SK-N-SH (cell line): ENCODE measurements at regions not wholly inside any gene's neighbourhood (a gene's known extent, or its start where the extent isn't known, plus 50 kb on each side); places are given as distances from the start of the nearest gene placed in this dataset.

Source experiments
- CTCF ChIP-seq: fragments of 200-600 bp; sonication (generic); IDR thresholded peaks from 2 replicates; pipeline ENCODE4 v1.6.1; 2017; ENCODE audit warnings: antibody characterized with exemption, mild to moderate bottlenecking, moderate library complexity
- EP300 ChIP-seq, 2 experiments: IDR thresholded peaks; 2 replicates each; pipeline versions ENCODE4 v1.4.0 to v1.6.1; 2012; ENCODE audit warnings: borderline replicate concordance in 1 of 2, low read depth in 1 of 2, low read length in 1 of 2
- FOXJ3 ChIP-seq: sonication (generic); formaldehyde crosslinking; IDR thresholded peaks from 2 replicates; pipeline ENCODE4 v1.5.1; 2020; ENCODE audit warnings: mild to moderate bottlenecking, missing genetic modification reagents
- GABPA ChIP-seq: IDR thresholded peaks from 2 replicates; pipeline ENCODE4 v1.4.0; 2012; ENCODE audit warnings: low read depth, mild to moderate bottlenecking
- NRF1 ChIP-seq: IDR thresholded peaks from 2 replicates; pipeline ENCODE4 v1.6.1; 2012; ENCODE audit warnings: low read depth, mild to moderate bottlenecking, low read length
- POLR2AphosphoS5 ChIP-seq: IDR thresholded peaks from 2 replicates; pipeline ENCODE4 v1.6.1; 2012; ENCODE audit warnings: low read depth, low read length
- RAD21 ChIP-seq: IDR thresholded peaks from 2 replicates; pipeline ENCODE4 v1.6.1; 2012; ENCODE audit warnings: mild to moderate bottlenecking, low read length
- SIN3A ChIP-seq: IDR thresholded peaks from 2 replicates; pipeline ENCODE4 v1.6.1; 2012; ENCODE audit warnings: low read depth, mild to moderate bottlenecking, low read length, moderate library complexity, borderline replicate concordance
- SMC3 ChIP-seq: IDR thresholded peaks from 2 replicates; pipeline ENCODE4 v1.6.1; 2012; ENCODE audit warnings: low read depth, low read length, improper control_type of control experiment
- USF2 ChIP-seq: fragments of 150-350 bp; IDR thresholded peaks from 2 replicates; pipeline ENCODE4 v1.6.1; 2017; ENCODE audit warnings: antibody characterized with exemption, low read length, low read depth, borderline replicate concordance
- TF ChIP-seq, protein P1 (sequence below): IDR thresholded peaks from 2 replicates; pipeline ENCODE4 v1.4.0; 2012; ENCODE audit warnings: low read depth

DNA sequence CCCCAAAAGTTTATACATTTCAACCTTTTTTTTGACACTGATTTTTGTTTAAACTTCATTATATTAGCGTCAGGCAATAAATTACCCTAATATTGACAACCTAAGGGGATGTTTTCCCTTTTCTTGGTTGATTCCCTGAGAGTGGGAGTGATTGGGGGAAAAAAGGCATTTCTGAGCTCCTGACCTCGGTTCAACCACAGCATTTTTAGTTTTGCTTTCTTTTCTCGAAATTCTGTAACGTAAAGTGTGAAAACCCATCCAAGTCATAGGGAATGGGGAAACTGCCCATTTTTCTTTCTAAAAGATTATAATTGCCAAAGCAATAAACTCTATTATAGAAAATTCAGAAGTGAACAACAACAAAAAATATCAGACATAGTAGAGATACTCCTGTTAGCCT lies 67.9 kb upstream of the SPACA1 start:
- TF ChIP-seq SMC3, result no peak
- TF ChIP-seq CTCF, result no peak
- TF ChIP-seq NRF1, result no peak
- TF ChIP-seq SIN3A, result no peak
- no peak for TF ChIP-seq RAD21
- TF ChIP-seq EP300 (IDR thresholded peaks at IDR 0.05; ENCODE audit: borderline replicate concordance in 1 of 2, low read depth in 1 of 2, low read length in 1 of 2), result no peak
- TF ChIP-seq FOXJ3 (CRISPR knock-in tag), result no peak
- TF ChIP-seq POLR2AphosphoS5, result no peak
- no peak for TF ChIP-seq USF2
- TF ChIP-seq GABPA, result no peak
- TF ChIP-seq, protein P1, sequence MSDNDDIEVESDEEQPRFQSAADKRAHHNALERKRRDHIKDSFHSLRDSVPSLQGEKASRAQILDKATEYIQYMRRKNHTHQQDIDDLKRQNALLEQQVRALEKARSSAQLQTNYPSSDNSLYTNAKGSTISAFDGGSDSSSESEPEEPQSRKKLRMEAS, result no peak
